MCF 10A (cell line): ENCODE measurements at regions not wholly inside any gene's neighbourhood (a gene's known extent, or its start where the extent isn't known, plus 50 kb on each side); places are given as distances from the start of the nearest gene placed in this dataset.
"Not testable (repeated sequence)": the region's sequence is repeated elsewhere in the genome, so short reads cannot be mapped to it uniquely, and the experiment has no call there.

Source experiments
- BruUV-seq: library from RNA; stranded (reverse); fragments of 400-500 nt; replicated peaks from 2 replicates; lab custom pipeline; 2021; lab: Mats Ljungman, UMichigan
- CTCF ChIA-PET: fragments of 300-600 bp; sonication (Branson Sonifier 250); formaldehyde crosslinking; extraction: SDS; loops from one replicate; lab custom pipeline; 2021; ENCODE audit warnings: antibody characterized with exemption, inconsistent platforms; lab: Yijun Ruan, JAX
- POLR2A ChIA-PET: fragments of 300-600, 350-650 bp; sonication (Branson Sonifier 250); formaldehyde crosslinking; extraction: SDS; loops from one replicate; lab custom pipeline; 2020; ENCODE audit warnings: antibody characterized with exemption, inconsistent platforms; lab: Yijun Ruan, JAX
- DNase-seq: peaks from one replicate; pipeline ENCODE4 v3.0.0-alpha.2; 2018; ENCODE audit not compliant: unreplicated experiment
- H3K27ac Mint-ChIP-seq: one replicate; pipeline ENCODE4 v1.8.0; 2022; ENCODE audit warnings: mild to moderate bottlenecking, low read depth, mixed read lengths; ENCODE audit not compliant: unreplicated experiment
- H3K27me3 Mint-ChIP-seq: one replicate; pipeline ENCODE4 v1.8.0; 2022; ENCODE audit warnings: mixed read lengths; ENCODE audit not compliant: insufficient read depth, unreplicated experiment
- H3K36me3 Mint-ChIP-seq: one replicate; pipeline ENCODE4 v1.8.0; 2022; ENCODE audit warnings: mild to moderate bottlenecking, moderate library complexity, mixed read lengths; ENCODE audit not compliant: insufficient read depth, unreplicated experiment
- H3K4me1 Mint-ChIP-seq: one replicate; pipeline ENCODE4 v1.8.0; 2022; ENCODE audit warnings: mixed read lengths; ENCODE audit not compliant: insufficient read depth, unreplicated experiment
- H3K4me3 Mint-ChIP-seq: one replicate; pipeline ENCODE4 v1.8.0; 2022; ENCODE audit warnings: mild to moderate bottlenecking, moderate library complexity, mixed read lengths; ENCODE audit not compliant: unreplicated experiment
- H3K9me3 Mint-ChIP-seq: one replicate; pipeline ENCODE4 v1.8.0; 2022; ENCODE audit warnings: mixed read lengths; ENCODE audit not compliant: unreplicated experiment
- intact Hi-C: fragments of 100-400 bp; cut with micrococcal nuclease; formaldehyde crosslinking; loops from 2 replicates; pipeline ENCODE4 v1.14.1; 2022
- TF ChIP-seq, protein P1 (sequence below): fragments of 200-600 bp; IDR thresholded peaks from one replicate; pipeline ENCODE4 v1.8.0; 2022; ENCODE audit warnings: antibody characterized with exemption, mild to moderate bottlenecking; ENCODE audit not compliant: unreplicated experiment

DNA sequence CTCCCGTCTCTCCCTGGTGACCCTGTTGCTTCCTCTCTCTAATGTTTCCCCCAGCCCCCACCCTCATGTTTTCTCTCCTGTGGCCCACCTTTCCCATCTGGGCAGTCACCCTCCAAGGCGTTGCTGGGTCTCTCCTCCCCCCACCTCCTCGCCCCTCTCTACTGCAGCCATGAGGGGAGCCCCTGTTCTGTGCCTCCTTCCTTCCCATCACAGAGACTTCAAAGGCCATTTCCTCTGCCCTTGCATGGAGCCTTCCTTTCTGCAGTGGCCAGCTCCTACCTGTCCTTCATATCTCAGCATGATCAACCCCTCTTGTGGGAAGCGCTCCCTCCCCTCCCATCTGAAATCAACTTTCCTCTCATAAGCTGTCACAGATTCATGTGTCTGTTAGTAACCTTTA lies 194.0 kb upstream of the PRSS58 start:
- ChIA-PET CTCF (interaction anchor here (0.6 to 1.6 kb wide), 4 partner anchors 32 to 802 kb away, joined by 3 to 5 read pairs (median 4); no protein-coding TSS in a partner anchor), POLR2A (no interaction called here)
- intact Hi-C loops, result no loop called here
- H3K9me3 Mint-ChIP-seq, result no peaks in the 10 kb centered on the region
- peaks cover 51% of the 10 kb centered on the region for H3K27me3 Mint-ChIP-seq
- BruUV-seq, result no TSS peak
- no peaks in the 10 kb centered on the region for H3K4me1 Mint-ChIP-seq
- no peak for DNase-seq
- no peak overlapping the region for H3K4me3 Mint-ChIP-seq
- H3K36me3 Mint-ChIP-seq, result no peaks in the 10 kb centered on the region
- TF ChIP-seq, protein P1, sequence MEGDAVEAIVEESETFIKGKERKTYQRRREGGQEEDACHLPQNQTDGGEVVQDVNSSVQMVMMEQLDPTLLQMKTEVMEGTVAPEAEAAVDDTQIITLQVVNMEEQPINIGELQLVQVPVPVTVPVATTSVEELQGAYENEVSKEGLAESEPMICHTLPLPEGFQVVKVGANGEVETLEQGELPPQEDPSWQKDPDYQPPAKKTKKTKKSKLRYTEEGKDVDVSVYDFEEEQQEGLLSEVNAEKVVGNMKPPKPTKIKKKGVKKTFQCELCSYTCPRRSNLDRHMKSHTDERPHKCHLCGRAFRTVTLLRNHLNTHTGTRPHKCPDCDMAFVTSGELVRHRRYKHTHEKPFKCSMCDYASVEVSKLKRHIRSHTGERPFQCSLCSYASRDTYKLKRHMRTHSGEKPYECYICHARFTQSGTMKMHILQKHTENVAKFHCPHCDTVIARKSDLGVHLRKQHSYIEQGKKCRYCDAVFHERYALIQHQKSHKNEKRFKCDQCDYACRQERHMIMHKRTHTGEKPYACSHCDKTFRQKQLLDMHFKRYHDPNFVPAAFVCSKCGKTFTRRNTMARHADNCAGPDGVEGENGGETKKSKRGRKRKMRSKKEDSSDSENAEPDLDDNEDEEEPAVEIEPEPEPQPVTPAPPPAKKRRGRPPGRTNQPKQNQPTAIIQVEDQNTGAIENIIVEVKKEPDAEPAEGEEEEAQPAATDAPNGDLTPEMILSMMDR, result no peak
- no peak overlapping the region for H3K27ac Mint-ChIP-seq

DNA sequence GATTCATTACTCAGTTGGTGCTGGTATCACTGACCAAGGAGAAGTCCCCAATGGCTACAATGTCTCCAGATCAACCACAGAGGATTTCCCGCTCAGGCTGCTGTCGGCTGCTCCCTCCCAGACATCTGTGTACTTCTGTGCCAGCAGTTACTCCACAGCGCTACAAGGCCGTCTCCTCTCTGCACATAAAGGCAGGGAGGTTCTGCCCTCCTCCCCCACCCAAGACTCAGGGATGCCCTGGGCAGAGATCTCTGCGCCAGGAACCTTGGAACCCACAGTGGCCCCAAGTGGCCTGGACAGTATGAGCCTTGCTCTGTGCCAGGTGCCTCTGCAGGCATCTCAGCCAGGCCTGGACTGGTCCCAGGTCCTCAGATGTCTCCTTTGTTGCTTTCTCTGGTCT lies 193.4 kb upstream of the PRSS58 start:
- Mint-ChIP-seq H3K27ac (no peak overlapping the region), H3K9me3 (no peaks in the 10 kb centered on the region), H3K4me1 (no peaks in the 10 kb centered on the region), H3K36me3 (no peaks in the 10 kb centered on the region), H3K4me3 (no peak overlapping the region), H3K27me3 (peaks cover 46% of the 10 kb centered on the region)
- BruUV-seq, result no TSS peak
- no peak for DNase-seq
- CTCF ChIA-PET, result interaction anchor here (0.6 to 1.6 kb wide), 3 partner anchors 33 to 801 kb away, joined by 3 to 5 read pairs (median 3); no protein-coding TSS in a partner anchor
- intact Hi-C loops, result no loop called here
- POLR2A ChIA-PET, result no interaction called here
- TF ChIP-seq, protein P1, result no peak

DNA sequence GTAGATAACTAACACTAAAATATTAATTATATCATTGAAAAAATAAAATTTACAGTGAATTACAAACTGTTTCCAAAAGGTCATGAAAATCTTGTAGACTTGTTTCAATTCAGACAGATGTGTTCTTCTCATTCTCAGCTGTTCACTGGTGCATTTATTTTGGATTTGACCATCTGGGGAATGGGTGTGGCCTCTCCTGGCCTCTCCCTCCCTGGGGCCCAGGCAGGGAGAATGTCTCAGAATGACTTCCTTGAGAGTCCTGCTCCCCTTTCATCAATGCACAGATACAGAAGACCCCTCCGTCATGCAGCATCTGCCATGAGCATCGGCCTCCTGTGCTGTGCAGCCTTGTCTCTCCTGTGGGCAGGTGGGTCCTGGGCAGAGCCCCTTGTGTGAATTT lies 192.8 kb upstream of the PRSS58 start:
- no peaks in the 10 kb centered on the region for H3K9me3 Mint-ChIP-seq
- no peak overlapping the region for H3K4me3 Mint-ChIP-seq
- no peaks in the 10 kb centered on the region for H3K4me1 Mint-ChIP-seq
- ChIA-PET POLR2A (no interaction called here), CTCF (interaction anchor here (0.7 kb wide), 1 partner anchor 25 kb away, joined by 3 read pairs; no protein-coding TSS in a partner anchor)
- TF ChIP-seq, protein P1, result no peak
- DNase-seq, result no peak
- no TSS peak for BruUV-seq
- no peak overlapping the region for H3K27ac Mint-ChIP-seq
- H3K27me3 Mint-ChIP-seq, result peaks cover 46% of the 10 kb centered on the region
- H3K36me3 Mint-ChIP-seq, result no peaks in the 10 kb centered on the region
- intact Hi-C loops, result no loop called here

DNA sequence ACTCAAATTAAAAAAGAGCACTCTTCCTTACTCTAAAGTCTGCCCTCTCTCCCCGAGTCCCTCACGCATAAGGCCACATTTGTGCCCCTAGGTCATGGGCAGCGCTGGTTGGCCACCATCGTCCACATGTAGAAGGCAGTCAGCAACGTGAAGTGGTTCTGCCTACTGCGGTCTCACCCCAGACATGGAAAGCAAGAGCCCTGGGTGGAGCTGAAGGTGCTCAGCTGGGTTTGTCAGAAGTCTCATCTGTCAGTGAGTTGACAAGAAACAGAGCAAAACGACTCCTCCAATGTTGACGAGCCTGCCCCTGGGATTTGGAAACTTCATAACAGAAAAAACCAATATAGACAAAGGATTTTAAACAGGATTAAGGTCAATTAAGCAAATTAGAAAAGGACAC lies 192.3 kb upstream of the PRSS58 start:
- H3K27me3 Mint-ChIP-seq, result peaks cover 46% of the 10 kb centered on the region
- H3K36me3 Mint-ChIP-seq, result no peaks in the 10 kb centered on the region
- no peak overlapping the region for H3K4me3 Mint-ChIP-seq
- H3K27ac Mint-ChIP-seq, result no peak overlapping the region
- POLR2A ChIA-PET, result no interaction called here
- BruUV-seq, result no TSS peak
- H3K9me3 Mint-ChIP-seq, result no peaks in the 10 kb centered on the region
- CTCF ChIA-PET, result interaction anchor here (0.7 kb wide), 1 partner anchor 25 kb away, joined by 3 read pairs; no protein-coding TSS in a partner anchor
- intact Hi-C loops, result no loop called here
- TF ChIP-seq, protein P1, result no peak
- no peaks in the 10 kb centered on the region for H3K4me1 Mint-ChIP-seq
- DNase-seq, result no peak

DNA sequence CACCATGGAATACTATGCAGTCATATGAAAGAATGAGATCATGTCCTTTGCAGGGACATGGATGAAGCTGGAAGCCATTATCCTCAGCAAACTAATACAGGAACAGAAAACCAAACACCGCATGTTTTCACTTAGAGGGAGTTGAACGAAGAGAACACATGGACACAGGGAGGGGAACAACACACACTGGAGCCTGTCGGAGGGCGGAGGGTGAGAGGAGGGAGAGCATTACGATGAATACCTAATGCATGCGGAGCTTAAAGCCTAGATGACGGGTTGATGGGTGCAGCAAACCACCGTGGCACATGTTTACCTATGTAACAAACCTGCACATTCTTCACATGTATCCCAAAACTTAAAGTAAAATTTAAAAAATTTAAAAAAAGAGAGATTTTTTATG lies 191.0 kb upstream of the PRSS58 start:
- H3K4me3 Mint-ChIP-seq, H3K4me1 Mint-ChIP-seq, H3K27ac Mint-ChIP-seq, DNase-seq, H3K9me3 Mint-ChIP-seq, intact Hi-C loops, BruUV-seq, H3K36me3 Mint-ChIP-seq: not testable (repeated sequence)
- ChIA-PET POLR2A (interaction anchor here (0.6 kb wide), 1 partner anchor 83 kb away, joined by 3 read pairs; no protein-coding TSS in a partner anchor), CTCF (interaction anchor here (0.8 to 1.1 kb wide), 2 partner anchors 8 to 10 kb away, joined by 3 read pairs; no protein-coding TSS in a partner anchor)
- H3K27me3 Mint-ChIP-seq, result peaks cover 42% of the 10 kb centered on the region
